ENCODE measurements at regions not wholly inside any gene's neighbourhood (a gene's known extent, or its start where the extent isn't known, plus 50 kb on each side); places are given as distances from the start of the nearest gene placed in this dataset.

DNA sequence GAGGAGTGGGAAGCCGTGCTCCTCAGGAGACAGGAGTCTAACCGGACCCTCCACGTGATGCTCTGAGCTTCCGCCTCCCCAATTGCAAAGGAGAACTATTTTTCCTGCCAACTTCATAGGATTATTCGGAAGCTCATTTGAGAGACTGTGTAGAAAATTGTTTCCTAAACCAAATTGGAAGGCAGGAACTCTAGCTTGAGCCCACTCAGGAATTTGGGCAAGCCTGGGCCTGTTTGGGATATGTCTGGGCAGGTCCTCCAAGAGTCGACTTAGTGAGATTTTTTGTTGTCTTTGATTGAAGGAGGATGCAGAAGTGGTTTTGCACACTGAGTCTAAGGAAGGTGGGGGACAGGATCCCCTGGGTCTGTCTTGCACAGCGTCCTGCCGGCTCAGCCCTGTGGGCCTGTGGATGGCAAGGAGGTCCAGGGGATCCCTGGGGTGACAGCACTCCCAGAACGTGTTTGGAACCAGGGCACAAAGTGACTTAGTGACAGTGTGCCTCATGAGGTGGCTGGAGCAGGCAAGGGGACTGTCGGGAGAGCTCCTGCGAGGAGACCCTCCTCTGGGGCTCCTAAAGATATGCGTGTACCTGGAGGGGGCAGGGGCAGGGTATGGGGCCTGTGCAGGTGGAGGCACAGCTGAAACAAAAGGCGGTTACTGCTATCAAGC lies 283.3 kb downstream of the NSG2 start:
- H3K4me1 Mint-ChIP-seq = no peaks in the 10 kb centered on the region
- intact Hi-C loops (cut with DNase I, micrococcal nuclease) = loop anchor here (5.0 to 10.0 kb wide), 2 partner anchors 466 to 609 kb away; no protein-coding TSS in a partner anchor
- no peak overlapping the region for H3K4me3 Mint-ChIP-seq
- no peak for DNase-seq
- no peak overlapping the region for H3K27ac Mint-ChIP-seq
- no peaks in the 10 kb centered on the region for H3K9me3 Mint-ChIP-seq (ENCODE audit: low read depth)
- no peak for ATAC-seq
- ChIA-PET POLR2A (no interaction called here), CTCF (interaction anchor here (0.6 to 1.0 kb wide), 4 partner anchors 10 to 168 kb away, joined by 3 to 6 read pairs (median 4); no protein-coding TSS in a partner anchor)
- no peaks in the 10 kb centered on the region for H3K36me3 Mint-ChIP-seq (ENCODE audit: low read depth)
- peaks cover 18% of the 10 kb centered on the region for H3K27me3 Mint-ChIP-seq

DNA sequence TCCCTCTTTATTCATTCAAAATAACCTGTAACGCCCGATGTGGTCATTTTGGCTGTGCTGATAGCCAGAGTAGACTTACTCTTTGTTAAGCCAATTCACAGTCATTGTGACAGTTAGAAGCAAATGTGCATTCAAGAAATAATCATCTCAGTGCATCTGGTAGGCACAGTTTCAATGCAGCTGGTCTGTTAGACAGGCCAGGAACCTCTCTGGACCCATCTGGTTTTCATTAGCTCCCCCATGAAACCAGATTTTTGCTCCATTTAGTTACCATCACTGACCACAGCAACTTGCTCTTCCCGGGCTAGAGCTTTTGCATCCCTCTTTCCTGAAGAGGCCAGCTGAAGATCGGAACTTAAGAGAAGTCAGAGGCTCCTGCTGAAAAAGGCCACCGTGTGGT lies 284.2 kb downstream of the NSG2 start:
- Mint-ChIP-seq H3K4me1 (no peaks in the 10 kb centered on the region), H3K27me3 (peaks cover 15% of the 10 kb centered on the region), H3K36me3 (ENCODE audit: low read depth) (no peaks in the 10 kb centered on the region), H3K27ac (no peak overlapping the region), H3K9me3 (ENCODE audit: low read depth) (no peaks in the 10 kb centered on the region), H3K4me3 (no peak overlapping the region)
- intact Hi-C loops (cut with DNase I, micrococcal nuclease) = loop anchor here (5.0 to 10.0 kb wide), 2 partner anchors 465 to 608 kb away; no protein-coding TSS in a partner anchor
- DNase-seq (no peak), ATAC-seq (no peak)
- POLR2A ChIA-PET = no interaction called here
- CTCF ChIA-PET = interaction anchor here (1.0 kb wide), 1 partner anchor 18 kb away, joined by 4 read pairs; no protein-coding TSS in a partner anchor

DNA sequence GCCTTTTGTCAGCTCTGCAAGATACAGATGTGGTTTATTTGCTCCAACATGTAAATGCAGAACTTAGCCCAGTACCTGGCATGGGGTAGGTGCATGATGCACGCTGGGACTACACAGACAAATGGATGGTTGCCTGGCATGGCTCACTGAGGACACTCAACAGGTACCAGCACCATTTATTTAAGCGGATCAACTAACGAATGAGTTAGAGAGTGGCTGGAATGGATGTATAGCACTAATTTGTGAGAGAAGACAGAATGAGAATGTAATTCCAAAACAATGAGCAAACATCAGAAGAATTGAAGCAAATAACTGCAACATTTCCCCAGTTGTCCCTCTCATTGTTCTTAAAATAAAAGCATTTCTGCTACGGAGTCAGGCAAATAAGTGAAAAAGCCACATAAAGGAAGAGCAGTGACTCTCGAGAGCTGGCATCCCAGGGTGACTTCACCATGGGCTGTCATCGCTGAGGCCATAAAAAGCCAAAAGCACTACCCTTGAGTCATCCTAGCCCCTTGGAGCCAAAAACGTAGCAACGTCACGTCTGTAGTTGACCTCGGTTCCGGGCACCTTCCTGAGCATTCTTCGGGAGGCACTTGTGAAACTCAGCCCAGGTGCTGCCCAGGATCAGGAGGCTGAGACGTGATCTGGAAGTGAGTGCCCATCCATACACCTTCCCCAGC lies 290.3 kb downstream of the NSG2 start:
- H3K27ac Mint-ChIP-seq = no peak overlapping the region

DNA sequence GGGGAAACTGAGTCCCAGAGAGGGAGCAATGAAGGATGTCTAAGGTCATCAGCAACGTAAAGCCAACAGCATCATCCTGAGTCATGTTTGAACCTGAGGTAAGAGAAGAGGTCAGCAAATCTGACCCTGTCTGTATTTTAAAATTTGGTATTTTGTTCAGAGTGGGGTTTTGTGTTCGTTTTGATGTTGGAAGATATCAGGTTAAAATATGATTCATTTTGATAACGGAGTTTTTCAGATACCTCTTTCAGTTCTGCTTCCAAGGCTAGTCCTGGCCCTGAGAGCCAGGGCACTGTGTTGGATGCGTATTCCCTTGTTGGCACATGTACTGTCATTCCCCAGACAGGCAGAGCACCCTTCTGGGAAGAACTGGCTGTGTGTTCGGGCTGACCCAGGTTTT lies 291.0 kb downstream of the NSG2 start:
- H3K36me3 Mint-ChIP-seq (ENCODE audit: low read depth) = no peaks in the 10 kb centered on the region
- H3K27me3 Mint-ChIP-seq = peaks cover 23% of the 10 kb centered on the region
- ATAC-seq (no peak), DNase-seq (no peak)
- CTCF ChIA-PET = no interaction called here
- no peak overlapping the region for H3K27ac Mint-ChIP-seq
- intact Hi-C loops (cut with DNase I, micrococcal nuclease) = no loop called here
- POLR2A ChIA-PET = no interaction called here
- no peak overlapping the region for H3K4me3 Mint-ChIP-seq
- H3K4me1 Mint-ChIP-seq = no peaks in the 10 kb centered on the region
- H3K9me3 Mint-ChIP-seq (ENCODE audit: low read depth) = no peaks in the 10 kb centered on the region

More for the DNA sequence above, 290.3 kb downstream of the NSG2 start:
- Mint-ChIP-seq H3K36me3 (ENCODE audit: low read depth) (no peaks in the 10 kb centered on the region), H3K27me3 (peaks cover 23% of the 10 kb centered on the region), H3K9me3 (ENCODE audit: low read depth) (no peaks in the 10 kb centered on the region), H3K4me3 (no peak overlapping the region), H3K4me1 (no peaks in the 10 kb centered on the region)
- ChIA-PET POLR2A (no interaction called here), CTCF (no interaction called here)
- intact Hi-C loops (cut with DNase I, micrococcal nuclease) = no loop called here
- DNase-seq (no peak), ATAC-seq (no peak)

DNA sequence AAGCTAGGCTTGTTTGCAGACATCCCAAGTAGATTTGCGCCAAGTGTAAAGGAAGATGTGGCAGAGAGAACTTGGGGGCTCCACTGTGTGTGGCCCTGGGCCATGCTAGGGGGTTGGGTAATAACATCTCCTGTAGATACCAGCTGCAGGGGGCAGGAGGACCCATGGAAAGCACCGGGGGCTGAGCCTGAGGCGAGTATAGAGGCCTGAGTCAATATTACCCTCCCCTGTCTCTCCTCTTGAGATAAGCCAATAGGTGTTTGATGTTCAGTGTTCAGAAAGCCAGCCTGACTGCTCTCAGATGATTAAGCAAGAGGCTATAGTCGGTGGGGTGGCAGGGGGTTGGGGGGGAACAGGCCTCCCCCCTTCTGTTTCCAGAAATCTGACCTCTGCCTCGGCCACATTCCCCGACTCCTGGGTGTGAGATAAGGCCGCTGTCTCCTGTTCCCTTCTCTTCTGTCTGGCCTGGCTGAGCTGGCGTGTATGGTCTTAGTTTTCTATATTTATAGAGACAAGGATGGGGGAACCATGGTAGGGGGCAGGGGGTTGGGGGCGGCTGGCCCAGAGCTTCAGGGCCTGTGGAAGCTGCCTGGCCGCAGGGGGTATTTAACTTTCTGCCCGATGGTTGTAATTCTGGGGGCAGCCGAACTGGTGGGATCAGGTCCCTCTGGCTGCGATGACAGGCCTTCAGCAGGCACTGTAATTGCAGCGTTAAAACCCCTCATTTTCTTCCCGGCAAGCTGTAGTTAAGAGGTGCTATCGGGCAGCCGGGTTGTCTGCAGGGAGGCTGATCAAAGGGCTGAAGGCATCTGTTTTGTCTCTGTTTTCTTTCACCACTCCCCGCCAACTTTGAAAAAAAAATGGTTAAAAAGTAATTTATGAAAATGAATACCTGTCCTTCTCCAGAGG lies 292.0 kb downstream of the NSG2 start:
- DNase-seq (no peak), ATAC-seq (no peak)
- Mint-ChIP-seq H3K36me3 (ENCODE audit: low read depth) (no peaks in the 10 kb centered on the region), H3K4me3 (no peak overlapping the region), H3K27me3 (peaks cover 23% of the 10 kb centered on the region), H3K27ac (no peak overlapping the region), H3K4me1 (no peaks in the 10 kb centered on the region), H3K9me3 (ENCODE audit: low read depth) (no peaks in the 10 kb centered on the region)
- CTCF ChIA-PET = no interaction called here
- intact Hi-C loops (cut with DNase I, micrococcal nuclease) = no loop called here
- POLR2A ChIA-PET = no interaction called here

DNA sequence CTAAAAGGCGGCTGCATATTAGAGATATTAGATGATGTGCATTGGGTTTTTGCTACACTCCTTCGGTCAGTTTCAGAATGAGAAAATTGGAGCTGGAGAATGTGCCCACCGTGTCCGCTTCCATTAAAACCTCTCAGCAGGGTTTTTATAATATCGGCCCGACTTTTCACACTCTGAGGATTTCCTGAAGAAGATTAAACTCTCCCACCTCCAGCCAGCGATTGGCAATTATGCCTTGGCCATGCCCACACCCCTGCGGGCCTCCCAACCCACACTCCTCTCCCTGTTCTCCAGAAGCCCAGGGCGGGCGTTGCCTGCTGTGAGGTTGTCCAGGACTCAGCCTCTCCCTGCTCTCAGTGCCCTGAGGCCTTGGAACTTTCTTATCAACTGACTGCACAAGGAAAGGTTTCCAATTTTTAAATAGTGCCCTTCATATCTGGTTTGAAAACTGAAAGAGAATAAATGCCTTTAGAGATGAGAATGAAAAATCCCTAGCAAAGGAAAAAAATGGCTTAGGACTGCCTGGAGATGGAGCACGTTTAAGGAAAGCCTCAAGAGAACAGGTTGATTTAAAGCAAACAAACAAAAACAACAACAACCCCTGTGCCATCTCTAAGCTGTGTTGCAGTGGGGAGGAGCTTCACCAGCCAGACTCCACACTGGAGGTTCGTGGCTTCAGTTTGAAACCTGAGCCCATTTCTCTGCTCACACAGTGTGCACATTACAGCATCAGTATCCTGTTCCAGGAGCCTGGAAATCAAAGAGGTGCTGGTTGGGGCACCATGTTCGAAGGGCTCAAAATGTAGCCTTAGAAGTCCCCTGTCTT lies 292.9 kb downstream of the NSG2 start:
- H3K4me1 Mint-ChIP-seq = no peaks in the 10 kb centered on the region
- H3K27ac Mint-ChIP-seq = no peak overlapping the region
- H3K4me3 Mint-ChIP-seq = no peak overlapping the region
- CTCF ChIA-PET = no interaction called here
- ATAC-seq (no peak), DNase-seq (no peak)
- H3K9me3 Mint-ChIP-seq (ENCODE audit: low read depth) = no peaks in the 10 kb centered on the region
- intact Hi-C loops (cut with DNase I, micrococcal nuclease) = no loop called here
- H3K27me3 Mint-ChIP-seq = peaks cover 20% of the 10 kb centered on the region
- POLR2A ChIA-PET = no interaction called here
- H3K36me3 Mint-ChIP-seq (ENCODE audit: low read depth) = no peaks in the 10 kb centered on the region

DNA sequence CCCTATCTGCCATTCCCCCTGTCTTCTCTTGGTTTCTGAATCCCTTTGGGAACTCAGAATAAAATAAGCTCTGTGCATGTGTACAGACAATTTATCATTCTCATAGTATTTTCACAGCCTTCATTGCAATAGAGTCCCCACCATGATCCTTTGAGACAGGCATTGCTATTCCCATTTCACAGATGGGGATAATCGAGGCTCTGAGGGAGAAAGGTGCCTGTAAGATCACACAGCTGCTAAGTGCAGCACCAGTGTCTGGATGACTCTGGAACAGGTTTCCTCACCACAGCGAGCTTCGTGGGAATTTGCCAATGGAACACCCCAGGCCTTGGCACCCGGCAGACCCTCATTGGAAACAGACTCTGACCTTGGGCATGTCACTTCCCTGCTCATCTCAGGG lies 293.6 kb downstream of the NSG2 start:
- H3K27ac Mint-ChIP-seq = no peak overlapping the region
- ATAC-seq = no peak
- no peak overlapping the region for H3K4me3 Mint-ChIP-seq
- DNase-seq = no peak
- no peaks in the 10 kb centered on the region for H3K9me3 Mint-ChIP-seq (ENCODE audit: low read depth)
- intact Hi-C loops (cut with DNase I, micrococcal nuclease) = no loop called here
- CTCF ChIA-PET = interaction anchor here (1.2 kb wide), 1 partner anchor 11 kb away, joined by 6 read pairs; no protein-coding TSS in a partner anchor
- no peaks in the 10 kb centered on the region for H3K36me3 Mint-ChIP-seq (ENCODE audit: low read depth)
- POLR2A ChIA-PET = no interaction called here
- peaks cover 20% of the 10 kb centered on the region for H3K27me3 Mint-ChIP-seq
- no peaks in the 10 kb centered on the region for H3K4me1 Mint-ChIP-seq

DNA sequence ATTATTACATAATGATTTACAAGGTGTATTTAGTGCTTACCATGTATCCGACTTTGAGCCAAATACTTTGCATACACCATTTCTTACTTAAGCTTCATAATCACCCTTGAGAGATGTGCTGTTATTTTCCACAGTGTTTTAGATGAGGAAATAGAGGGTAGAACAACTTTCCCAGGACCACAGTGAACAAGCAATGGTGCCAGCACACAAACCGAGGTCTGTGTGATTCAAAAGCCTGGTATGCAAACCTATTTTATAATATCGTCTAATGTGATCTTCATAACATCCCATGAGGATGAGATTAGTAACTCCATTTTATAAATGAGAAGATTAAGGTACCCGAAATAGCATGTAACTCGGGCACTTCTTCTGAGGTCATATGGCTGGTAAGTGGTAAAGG lies 294.7 kb downstream of the NSG2 start:
- Mint-ChIP-seq H3K9me3 (ENCODE audit: low read depth) (no peaks in the 10 kb centered on the region), H3K27ac (no peak overlapping the region), H3K4me1 (no peaks in the 10 kb centered on the region), H3K36me3 (ENCODE audit: low read depth) (no peaks in the 10 kb centered on the region), H3K4me3 (no peak overlapping the region), H3K27me3 (peaks cover 20% of the 10 kb centered on the region)
- DNase-seq (no peak), ATAC-seq (no peak)
- POLR2A ChIA-PET = no interaction called here
- CTCF ChIA-PET = interaction anchor here (0.6 to 1.2 kb wide), 3 partner anchors 12 to 1319 kb away, joined by 3 to 6 read pairs (median 4); no protein-coding TSS in a partner anchor
- intact Hi-C loops (cut with DNase I, micrococcal nuclease) = no loop called here

DNA sequence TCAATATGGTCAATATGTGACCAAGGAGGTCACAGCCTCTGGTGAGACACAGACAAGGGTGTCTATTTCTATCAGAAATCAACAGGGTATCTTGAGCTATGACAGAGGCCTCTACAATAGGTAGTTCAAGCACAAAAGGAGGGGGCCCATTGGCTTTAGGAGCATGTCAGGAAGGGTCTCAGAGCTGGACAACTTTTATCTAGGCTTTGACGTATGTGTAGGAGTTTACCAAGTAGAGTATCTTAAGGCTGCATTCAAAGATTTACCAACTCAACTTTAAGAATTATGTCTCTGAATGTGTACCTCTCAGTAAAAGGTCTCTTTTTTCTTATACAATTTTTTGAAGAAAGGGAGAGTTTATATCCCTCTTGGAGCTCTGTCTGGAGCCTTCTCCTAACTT lies 297.2 kb downstream of the NSG2 start:
- ChIA-PET POLR2A (no interaction called here), CTCF (no interaction called here)
- H3K9me3 Mint-ChIP-seq (ENCODE audit: low read depth) = no peaks in the 10 kb centered on the region
- peaks cover 11% of the 10 kb centered on the region for H3K27me3 Mint-ChIP-seq
- intact Hi-C loops (cut with DNase I, micrococcal nuclease) = no loop called here
- no peak overlapping the region for H3K27ac Mint-ChIP-seq
- DNase-seq = no peak
- no peaks in the 10 kb centered on the region for H3K4me1 Mint-ChIP-seq
- H3K36me3 Mint-ChIP-seq (ENCODE audit: low read depth) = no peaks in the 10 kb centered on the region
- H3K4me3 Mint-ChIP-seq = no peak overlapping the region
- ATAC-seq = no peak

DNA sequence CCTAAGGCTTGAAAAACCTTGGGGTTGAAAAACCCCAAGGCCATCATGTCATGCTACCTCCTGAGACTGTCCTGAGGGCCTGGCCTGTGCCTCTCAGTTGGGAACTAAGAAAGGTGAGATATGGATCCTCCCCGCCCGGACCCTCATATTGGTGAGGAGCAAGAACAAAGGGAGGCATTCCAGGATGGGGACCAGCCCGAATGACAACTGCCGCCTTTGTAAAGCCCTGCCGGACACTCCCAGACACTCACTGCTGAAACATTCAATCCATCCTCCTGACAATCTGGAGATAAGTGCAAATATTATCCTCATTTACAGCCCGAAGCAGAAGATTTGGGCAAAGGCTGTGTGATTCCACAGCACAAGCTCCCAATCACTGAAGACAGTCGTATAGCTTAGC lies 298.3 kb downstream of the NSG2 start:
- no peaks in the 10 kb centered on the region for H3K9me3 Mint-ChIP-seq (ENCODE audit: low read depth)

DNA sequence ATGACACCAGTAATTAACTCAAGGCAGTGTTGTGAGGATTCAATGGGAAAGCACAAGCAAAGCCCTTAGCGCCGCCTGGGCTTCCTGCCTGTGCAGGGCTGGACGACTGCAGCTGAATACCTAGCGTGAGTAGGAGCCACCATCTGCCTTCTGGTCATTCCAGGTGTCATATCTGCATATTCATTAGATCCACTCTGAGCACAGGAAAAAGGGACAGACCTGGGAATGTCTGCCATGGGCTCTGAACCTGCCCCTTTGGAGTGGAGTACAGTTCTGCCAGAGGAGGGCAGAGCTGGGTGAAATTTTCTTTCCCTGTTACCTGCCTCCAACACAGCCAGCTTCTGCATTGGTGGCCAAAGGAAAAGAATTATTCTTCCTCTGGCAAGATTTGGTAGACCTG lies 298.8 kb downstream of the NSG2 start:
- intact Hi-C loops (cut with DNase I, micrococcal nuclease) = no loop called here
- no peak overlapping the region for H3K4me3 Mint-ChIP-seq
- H3K4me1 Mint-ChIP-seq = no peaks in the 10 kb centered on the region
- H3K27ac Mint-ChIP-seq = no peak overlapping the region
- H3K9me3 Mint-ChIP-seq (ENCODE audit: low read depth) = no peaks in the 10 kb centered on the region
- no peaks in the 10 kb centered on the region for H3K36me3 Mint-ChIP-seq (ENCODE audit: low read depth)
- peaks cover 5% of the 10 kb centered on the region for H3K27me3 Mint-ChIP-seq
- ChIA-PET CTCF (no interaction called here), POLR2A (no interaction called here)
- ATAC-seq = no peak
- no peak for DNase-seq

More for the DNA sequence above, 298.3 kb downstream of the NSG2 start:
- H3K4me3 Mint-ChIP-seq = no peak overlapping the region
- no peaks in the 10 kb centered on the region for H3K36me3 Mint-ChIP-seq (ENCODE audit: low read depth)
- no peak for ATAC-seq
- ChIA-PET POLR2A (no interaction called here), CTCF (interaction anchor here (0.6 kb wide), 1 partner anchor 9 kb away, joined by 3 read pairs; no protein-coding TSS in a partner anchor)
- no peak for DNase-seq
- peaks cover 6% of the 10 kb centered on the region for H3K27me3 Mint-ChIP-seq
- no peak overlapping the region for H3K27ac Mint-ChIP-seq
- intact Hi-C loops (cut with DNase I, micrococcal nuclease) = no loop called here
- H3K4me1 Mint-ChIP-seq = no peaks in the 10 kb centered on the region

Measured in activated CD4-positive, alpha-beta T cell treated with anti-CD3 and anti-CD28 coated beads for 36 hours (primary cell).